Esophagus muscularis mucosa (tissue), 2 donors: ENCODE measurements at regions not wholly inside any gene's neighbourhood (a gene's known extent, or its start where the extent isn't known, plus 50 kb on each side); places are given as distances from the start of the nearest gene placed in this dataset.

Experiments used
- EP300 ChIP-seq: sonication (generic); formaldehyde crosslinking; IDR thresholded peaks from one replicate; pipeline ENCODE4 v1.6.1; 2017; ENCODE audit warnings: antibody characterized with exemption
- POLR2A ChIP-seq: fragments of 450-650 bp; IDR thresholded peaks from one replicate; pipeline ENCODE4 v1.6.1; 2017; ENCODE audit warnings: antibody characterized with exemption, moderate library complexity, mild to moderate bottlenecking, low read depth

DNA sequence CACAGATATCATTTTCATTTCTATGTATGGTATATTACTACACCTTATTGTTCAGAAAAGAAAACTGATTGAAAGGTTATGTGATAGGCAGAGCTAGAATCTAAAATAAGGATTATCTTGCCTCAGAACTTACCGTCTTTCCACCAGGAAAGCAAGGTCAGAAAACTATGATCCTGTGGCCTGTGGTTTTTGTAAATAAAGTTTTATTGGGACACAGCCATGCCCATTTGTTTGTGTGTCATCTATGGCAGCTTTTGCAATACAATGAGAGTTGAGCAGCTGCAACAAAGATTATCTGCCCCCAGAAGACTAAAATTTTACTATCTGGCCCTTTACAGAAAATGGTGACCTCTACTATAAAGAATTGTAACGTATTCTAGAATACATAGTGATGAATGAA, 314.7 kb upstream of the SLCO3A1 start:
- TF ChIP-seq POLR2A, result no peak
- no peak for TF ChIP-seq EP300
